Activated CD4-positive, alpha-beta T cell treated with anti-CD3 and anti-CD28 coated beads, Interleukin-2, amount 10 ng/mL, durations not matched to agents 24 days and 14 days (primary cell): ENCODE measurements at regions not wholly inside any gene's neighbourhood (a gene's known extent, or its start where the extent isn't known, plus 50 kb on each side); places are given as distances from the start of the nearest gene placed in this dataset.

Source experiments
- DNase-seq: peaks from one replicate; pipeline ENCODE4 v3.0.0; 2022
- H3K27ac Mint-ChIP-seq: one replicate; pipeline ENCODE4 v1.8.0; 2022; ENCODE audit warnings: mild to moderate bottlenecking, mixed read lengths
- H3K27me3 Mint-ChIP-seq: one replicate; pipeline ENCODE4 v1.8.0; 2022; ENCODE audit warnings: mixed read lengths
- H3K36me3 Mint-ChIP-seq: one replicate; pipeline ENCODE4 v1.8.0; 2022; ENCODE audit warnings: low read depth, mild to moderate bottlenecking, mixed read lengths
- H3K4me1 Mint-ChIP-seq: one replicate; pipeline ENCODE4 v1.8.0; 2021; ENCODE audit warnings: mixed read lengths
- H3K4me3 Mint-ChIP-seq: one replicate; pipeline ENCODE4 v1.8.0; 2022; ENCODE audit warnings: mild to moderate bottlenecking, moderate library complexity, mixed read lengths
- H3K9me3 Mint-ChIP-seq: one replicate; pipeline ENCODE4 v1.8.0; 2021; ENCODE audit warnings: mixed read lengths
- intact Hi-C: fragments of 100-400 bp; cut with micrococcal nuclease; formaldehyde crosslinking; loops from one replicate; pipeline ENCODE4 v1.15.1; 2023

DNA sequence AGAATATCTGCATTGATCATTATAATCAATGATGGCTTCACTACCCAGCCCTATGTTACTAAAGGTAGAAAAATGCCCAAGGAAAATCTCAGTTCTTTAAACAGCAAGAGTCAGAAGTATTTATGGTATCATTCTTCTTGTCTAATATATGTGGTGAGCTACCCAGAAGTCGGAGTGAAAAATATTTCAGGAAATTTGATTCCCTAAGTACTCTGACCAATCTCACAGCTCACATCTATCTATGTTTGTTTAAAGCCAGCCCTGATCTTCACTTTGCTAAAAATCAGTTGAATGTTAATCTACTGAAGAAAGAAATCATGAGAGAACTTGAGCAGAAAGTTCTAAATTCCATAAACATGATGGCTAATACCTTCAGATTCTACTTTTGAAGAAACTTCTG lies 522.9 kb upstream of the SLIT2 start:
- Mint-ChIP-seq H3K36me3 (no peaks in the 10 kb centered on the region), H3K4me1 (peaks cover 6% of the 10 kb centered on the region), H3K27me3 (no peaks in the 10 kb centered on the region), H3K27ac (no peak overlapping the region), H3K4me3 (no peak overlapping the region), H3K9me3 (no peaks in the 10 kb centered on the region)
- intact Hi-C loops: no loop called here
- no peak for DNase-seq

- no peak overlapping the region for H3K4me3 Mint-ChIP-seq
- no peak overlapping the region for H3K27ac Mint-ChIP-seq
- no peaks in the 10 kb centered on the region for H3K36me3 Mint-ChIP-seq
- intact Hi-C loops: no loop called here
- H3K27me3 Mint-ChIP-seq: no peaks in the 10 kb centered on the region
- DNase-seq: no peak
- H3K4me1 Mint-ChIP-seq: peaks cover 6% of the 10 kb centered on the region
- no peaks in the 10 kb centered on the region for H3K9me3 Mint-ChIP-seq
Observed at GRCh38 chr4:19727141-19727540, 524.6 kb upstream of the SLIT2 start.

DNA sequence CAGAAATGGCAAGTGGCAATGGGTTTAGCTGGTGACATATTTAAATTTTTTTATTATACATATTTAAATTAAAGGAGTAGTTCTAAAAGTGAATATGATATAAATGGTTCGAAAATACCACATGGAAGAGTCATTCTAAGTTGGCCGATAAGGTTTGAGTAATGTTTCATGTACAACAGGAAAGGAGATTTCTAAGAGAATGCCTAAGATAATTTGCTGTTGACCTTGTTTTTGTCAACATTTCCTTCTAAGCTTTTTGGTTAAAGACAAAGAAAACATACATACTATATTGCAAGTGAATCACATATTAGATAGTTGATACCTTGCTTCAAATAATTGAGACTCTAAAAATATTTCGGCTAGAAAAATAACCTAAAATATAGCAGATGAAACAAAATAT lies 526.6 kb upstream of the SLIT2 start:
- no peak for DNase-seq
- H3K36me3 Mint-ChIP-seq: no peaks in the 10 kb centered on the region
- no peak overlapping the region for H3K4me3 Mint-ChIP-seq
- no peaks in the 10 kb centered on the region for H3K9me3 Mint-ChIP-seq
- no peak overlapping the region for H3K27ac Mint-ChIP-seq
- intact Hi-C loops: no loop called here
- no peaks in the 10 kb centered on the region for H3K27me3 Mint-ChIP-seq
- H3K4me1 Mint-ChIP-seq: peaks cover 6% of the 10 kb centered on the region

DNA sequence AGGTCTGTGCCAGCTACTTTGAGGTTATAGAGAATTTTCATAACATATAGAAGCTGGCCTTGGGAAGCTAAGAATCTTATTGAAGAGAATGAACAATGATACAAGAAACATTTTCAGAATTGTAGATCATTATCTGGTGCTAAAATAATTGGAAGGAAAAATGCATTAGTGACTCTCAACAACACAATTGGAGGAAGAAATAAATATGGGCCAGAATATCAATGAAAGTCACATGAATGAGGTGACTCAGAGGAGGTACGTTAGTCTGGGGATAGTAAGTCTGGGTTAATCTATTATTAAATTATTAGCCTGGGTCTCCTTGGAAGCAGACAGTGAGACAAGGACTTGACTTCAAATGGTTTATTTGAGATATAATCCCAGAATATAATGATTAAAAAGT lies 529.3 kb upstream of the SLIT2 start:
- no peaks in the 10 kb centered on the region for H3K9me3 Mint-ChIP-seq
- H3K4me1 Mint-ChIP-seq: no peaks in the 10 kb centered on the region
- no peak overlapping the region for H3K27ac Mint-ChIP-seq
- no peak overlapping the region for H3K4me3 Mint-ChIP-seq
- intact Hi-C loops: no loop called here
- H3K27me3 Mint-ChIP-seq: no peaks in the 10 kb centered on the region
- H3K36me3 Mint-ChIP-seq: no peaks in the 10 kb centered on the region
- no peak for DNase-seq

DNA sequence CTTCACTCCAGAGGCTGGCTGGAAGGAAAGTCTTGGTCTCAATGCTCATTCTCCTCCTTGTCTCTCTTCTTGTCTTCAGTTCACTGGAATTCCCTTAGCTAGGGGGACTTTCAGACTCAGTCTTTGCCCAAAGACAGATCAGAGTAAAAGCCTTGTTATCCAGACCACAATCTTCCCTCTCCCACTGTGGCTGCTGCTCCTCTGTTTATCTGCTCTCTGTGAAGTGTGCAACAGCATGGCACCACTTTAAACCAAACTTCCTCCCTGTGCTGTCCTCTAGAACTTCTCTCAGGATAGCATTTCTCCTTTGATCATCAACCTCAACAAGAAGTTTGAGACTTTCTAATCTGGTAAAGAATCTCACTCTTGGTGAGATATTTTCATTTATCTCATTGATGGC lies 530.1 kb upstream of the SLIT2 start:
- no peaks in the 10 kb centered on the region for H3K4me1 Mint-ChIP-seq
- no peaks in the 10 kb centered on the region for H3K27me3 Mint-ChIP-seq
- intact Hi-C loops: no loop called here
- DNase-seq: no peak
- H3K27ac Mint-ChIP-seq: no peak overlapping the region
- H3K4me3 Mint-ChIP-seq: no peak overlapping the region
- H3K36me3 Mint-ChIP-seq: no peaks in the 10 kb centered on the region
- no peaks in the 10 kb centered on the region for H3K9me3 Mint-ChIP-seq

- H3K9me3 Mint-ChIP-seq: no peaks in the 10 kb centered on the region
- intact Hi-C loops: no loop called here
- DNase-seq: no peak
Observed at GRCh38 chr4:19720610-19721009, 531.1 kb upstream of the SLIT2 start.

DNA sequence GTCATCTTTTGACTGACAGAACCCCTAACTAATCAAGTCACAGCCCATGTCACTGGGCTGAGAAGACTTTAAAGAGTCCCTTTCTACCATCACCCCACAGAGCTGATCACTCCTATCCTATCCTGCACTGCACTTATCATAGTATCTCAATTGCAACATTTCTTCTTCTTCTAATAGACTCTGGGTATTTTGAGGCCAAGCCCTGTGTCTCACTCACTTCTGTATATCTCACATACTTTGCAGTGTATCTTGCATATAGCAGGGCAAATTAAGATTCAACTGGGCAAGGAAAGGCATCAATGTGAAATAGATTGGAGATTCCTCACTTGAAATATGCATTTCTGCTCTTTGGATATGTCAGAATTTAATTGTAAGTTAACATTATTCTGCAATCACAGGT lies 531.5 kb upstream of the SLIT2 start:
- Mint-ChIP-seq H3K27me3 (no peaks in the 10 kb centered on the region), H3K36me3 (no peaks in the 10 kb centered on the region), H3K9me3 (no peaks in the 10 kb centered on the region), H3K27ac (no peak overlapping the region), H3K4me3 (no peak overlapping the region), H3K4me1 (no peaks in the 10 kb centered on the region)
- intact Hi-C loops: no loop called here
- DNase-seq: no peak

More at GRCh38 chr4:19720610-19721009, 531.1 kb upstream of the SLIT2 start:
- Mint-ChIP-seq H3K36me3 (no peaks in the 10 kb centered on the region), H3K27ac (no peak overlapping the region), H3K27me3 (no peaks in the 10 kb centered on the region), H3K4me1 (no peaks in the 10 kb centered on the region), H3K4me3 (no peak overlapping the region)

DNA sequence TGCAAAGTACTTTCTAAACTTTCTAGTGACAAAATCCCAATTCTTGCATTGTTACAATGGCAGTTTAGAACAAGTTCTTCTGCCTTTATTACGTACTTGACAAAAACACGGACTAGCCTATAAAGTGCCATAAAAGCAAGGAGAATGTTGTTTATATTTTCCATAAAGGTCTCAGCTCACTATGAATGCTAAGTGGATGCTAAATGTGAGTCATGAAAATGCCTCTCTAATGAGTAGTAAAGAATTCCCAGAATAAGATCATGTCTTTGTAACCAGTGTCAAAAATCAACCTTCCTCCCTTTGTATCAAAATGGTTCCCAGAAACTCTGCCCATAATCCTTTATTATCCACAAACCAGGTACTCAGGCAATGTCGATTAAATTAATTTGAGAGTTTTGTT lies 539.8 kb upstream of the SLIT2 start:
- Mint-ChIP-seq H3K27me3 (no peaks in the 10 kb centered on the region), H3K9me3 (peaks cover 4% of the 10 kb centered on the region), H3K27ac (no peak overlapping the region), H3K4me1 (no peaks in the 10 kb centered on the region), H3K36me3 (no peaks in the 10 kb centered on the region), H3K4me3 (no peak overlapping the region)
- intact Hi-C loops: no loop called here
- no peak for DNase-seq

GRCh38 chr4:19707876-19708275 lies 543.8 kb upstream of the SLIT2 start:
- Mint-ChIP-seq H3K4me1 (no peaks in the 10 kb centered on the region), H3K9me3 (no peaks in the 10 kb centered on the region), H3K36me3 (no peaks in the 10 kb centered on the region), H3K27me3 (no peaks in the 10 kb centered on the region), H3K4me3 (no peak overlapping the region), H3K27ac (no peak overlapping the region)
- intact Hi-C loops: no loop called here
- DNase-seq: no peak

- Mint-ChIP-seq H3K27me3 (no peaks in the 10 kb centered on the region), H3K4me3 (no peak overlapping the region), H3K36me3 (no peaks in the 10 kb centered on the region), H3K9me3 (no peaks in the 10 kb centered on the region), H3K27ac (no peak overlapping the region), H3K4me1 (no peaks in the 10 kb centered on the region)
- no peak for DNase-seq
- intact Hi-C loops: no loop called here
Observed at GRCh38 chr4:19703391-19703790, 548.3 kb upstream of the SLIT2 start.

GRCh38 chr4:19700992-19701391 lies 550.7 kb upstream of the SLIT2 start:
- no peak overlapping the region for H3K4me3 Mint-ChIP-seq
- no peak for DNase-seq
- no peaks in the 10 kb centered on the region for H3K36me3 Mint-ChIP-seq
- intact Hi-C loops: no loop called here
- peaks cover 4% of the 10 kb centered on the region for H3K9me3 Mint-ChIP-seq
- no peaks in the 10 kb centered on the region for H3K27me3 Mint-ChIP-seq
- H3K27ac Mint-ChIP-seq: no peak overlapping the region
- no peaks in the 10 kb centered on the region for H3K4me1 Mint-ChIP-seq

GRCh38 chr4:19698961-19699360 lies 552.7 kb upstream of the SLIT2 start:
- Mint-ChIP-seq H3K27me3 (no peaks in the 10 kb centered on the region), H3K36me3 (no peaks in the 10 kb centered on the region), H3K4me3 (no peak overlapping the region), H3K27ac (no peak overlapping the region), H3K9me3 (peaks cover 4% of the 10 kb centered on the region), H3K4me1 (no peaks in the 10 kb centered on the region)
- intact Hi-C loops: no loop called here
- no peak for DNase-seq

GRCh38 chr4:19694812-19695211 lies 556.9 kb upstream of the SLIT2 start:
- Mint-ChIP-seq H3K4me1 (no peaks in the 10 kb centered on the region), H3K36me3 (no peaks in the 10 kb centered on the region), H3K27me3 (no peaks in the 10 kb centered on the region), H3K4me3 (no peak overlapping the region), H3K27ac (no peak overlapping the region), H3K9me3 (peaks cover 4% of the 10 kb centered on the region)
- intact Hi-C loops: no loop called here
- no peak for DNase-seq

DNA sequence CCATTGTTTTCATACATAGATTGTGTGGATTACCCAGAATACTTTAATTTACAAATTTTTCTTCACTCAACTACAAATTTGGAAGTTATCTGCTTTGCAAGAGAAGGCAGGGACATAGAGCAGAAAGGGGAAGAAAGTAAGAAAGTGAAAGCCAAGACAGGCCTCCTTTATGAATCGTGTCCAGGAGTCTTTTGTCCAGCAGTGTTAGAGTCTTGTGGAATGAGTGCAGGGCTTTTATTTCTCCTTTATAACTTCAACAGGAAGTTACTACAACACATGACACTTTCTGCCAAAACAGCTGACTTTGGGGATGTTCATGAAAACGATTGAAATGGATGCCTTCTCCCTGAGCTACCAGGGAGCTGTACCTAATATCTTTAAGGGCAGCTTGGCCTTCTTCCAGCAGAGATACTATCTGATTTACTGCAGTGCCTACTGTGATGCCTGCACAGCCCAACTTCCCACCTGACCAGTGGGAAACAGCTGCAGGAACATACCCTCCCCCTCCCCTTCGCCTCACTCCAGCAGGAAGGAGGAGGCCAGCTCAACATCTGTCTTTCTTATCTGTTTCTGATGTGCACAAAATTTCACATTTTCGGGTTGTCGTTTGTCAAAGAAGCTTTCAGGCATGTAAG lies 557.7 kb upstream of the SLIT2 start:
- intact Hi-C loops: no loop called here
- H3K36me3 Mint-ChIP-seq: no peaks in the 10 kb centered on the region
- H3K4me3 Mint-ChIP-seq: no peak overlapping the region
- no peaks in the 10 kb centered on the region for H3K4me1 Mint-ChIP-seq
- no peaks in the 10 kb centered on the region for H3K27me3 Mint-ChIP-seq
- H3K27ac Mint-ChIP-seq: no peak overlapping the region
- DNase-seq: no peak
- peaks cover 4% of the 10 kb centered on the region for H3K9me3 Mint-ChIP-seq

GRCh38 chr4:19689511-19689910 lies 562.2 kb upstream of the SLIT2 start:
- no peak for DNase-seq
- Mint-ChIP-seq H3K9me3 (no peaks in the 10 kb centered on the region), H3K4me1 (no peaks in the 10 kb centered on the region), H3K4me3 (no peak overlapping the region), H3K36me3 (no peaks in the 10 kb centered on the region), H3K27ac (no peak overlapping the region), H3K27me3 (no peaks in the 10 kb centered on the region)
- intact Hi-C loops: no loop called here
